K562 (cell line): ENCODE measurements at regions not wholly inside any gene's neighbourhood (a gene's known extent, or its start where the extent isn't known, plus 50 kb on each side); places are given as distances from the start of the nearest gene placed in this dataset.

Experiments
- ATAC-seq: fragments of 200-7000 bp; cut with Tn5 transposase; 3 replicates; pipeline ENCODE4 v1.9.1; 2020; ENCODE audit warnings: moderate library complexity
- BruUV-seq: library from RNA; stranded (reverse); fragments of 400-500 nt; replicated peaks from 2 replicates; lab custom pipeline; 2021; lab: Mats Ljungman, UMichigan
- CTCF ChIA-PET: fragments of 300-600 bp; formaldehyde crosslinking; extraction: SDS; loops from one replicate; lab custom pipeline; 2021; ENCODE audit warnings: low intra/inter-chr PET ratio; lab: Yijun Ruan, JAX
- POLR2A ChIA-PET: fragments of 300-600, 350-650 bp; sonication (Branson Sonifier 250); formaldehyde crosslinking; extraction: SDS; loops from one replicate; lab custom pipeline; 2021; ENCODE audit warnings: antibody characterized with exemption, inconsistent platforms; lab: Yijun Ruan, JAX
- DNase-seq, 4 experiments: peaks; one replicate each; pipeline versions ENCODE4 v3.0.0 to v3.0.0-alpha.2; 2011 to 2018; ENCODE audit warnings: low spot score in 3 of 4, mixed read lengths in 3 of 4; ENCODE audit errors: extremely low read depth in 1 of 4
- FAIRE-seq: peaks from 2 replicates; lab custom pipeline; 2011; peaks lifted over from hg19 to GRCh38; lab: Jason Lieb, UNC
- H2AFZ ChIP-seq: 2 replicates; pipeline ENCODE4 v1.6.0; 2011; ENCODE audit warnings: low read depth, low read length, control low read depth, inconsistent platforms
- H3K27ac ChIP-seq: fragments of 200-600 bp; 3 replicates; pipeline ENCODE4 v1.8.0; 2011; ENCODE audit warnings: low read depth, mild to moderate bottlenecking, control low read depth, inconsistent platforms, low read length, moderate library complexity, mixed read lengths; ENCODE audit errors: extremely low read depth
- H3K27me3 ChIP-seq, 2 experiments: fragments of 300-600 bp in 1 of 2; 2 replicates in 1 of 2; 3 replicates in 1 of 2; pipeline versions ENCODE4 v1.6.0 to v1.8.0; 2011; ENCODE audit warnings: inconsistent platforms in 2 of 2, low read length in 2 of 2, mild to moderate bottlenecking in 1 of 2, mixed read lengths in 1 of 2, moderate library complexity in 1 of 2; ENCODE audit not compliant: control insufficient read depth in 2 of 2, insufficient read depth in 2 of 2
- H3K36me3 ChIP-seq: fragments of 300-600 bp; 3 replicates; pipeline ENCODE4 v1.8.0; 2011; ENCODE audit warnings: mild to moderate bottlenecking, low read length, inconsistent platforms; ENCODE audit not compliant: control insufficient read depth, insufficient read depth
- H3K4me1 ChIP-seq, 2 experiments: fragments of 200-600 bp in 1 of 2; replicated peaks in 1 of 2; 2 replicates in 1 of 2; 3 replicates in 1 of 2; pipeline versions ENCODE4 v1.5.1 to v1.8.0; 2011; ENCODE audit warnings: inconsistent platforms in 2 of 2, low read length in 2 of 2, mild to moderate bottlenecking in 1 of 2, mixed read lengths in 1 of 2, moderate library complexity in 1 of 2; ENCODE audit not compliant: control insufficient read depth in 2 of 2, insufficient read depth in 2 of 2
- H3K4me2 ChIP-seq: 2 replicates; pipeline ENCODE4 v1.6.1; 2011; ENCODE audit warnings: low read length, control low read depth, inconsistent platforms, mixed read lengths; ENCODE audit not compliant: insufficient read depth
- H3K4me3 ChIP-seq: fragments of 200-600 bp; sonication (generic), shearing (Covaris generic); 2 replicates; pipeline ENCODE4 v1.5.1; 2016; ENCODE audit warnings: control low read depth, inconsistent platforms
- H3K79me2 ChIP-seq: fragments of 200-600 bp; 3 replicates; pipeline ENCODE4 v1.8.0; 2011; ENCODE audit warnings: low read length, inconsistent platforms; ENCODE audit not compliant: control insufficient read depth, insufficient read depth
- H3K9ac ChIP-seq, 2 experiments: 2 replicates each; pipeline versions ENCODE4 v1.6.0 to v1.6.1; 2011; ENCODE audit warnings: low read depth in 2 of 2, low read length in 2 of 2, control low read depth in 1 of 2, inconsistent platforms in 1 of 2, mild to moderate bottlenecking in 1 of 2, mixed read lengths in 1 of 2; ENCODE audit not compliant: insufficient read depth in 1 of 2
- H3K9me1 ChIP-seq: one replicate; pipeline ENCODE4 v1.6.0; 2011; ENCODE audit warnings: inconsistent platforms, mild to moderate bottlenecking, low read length, moderate library complexity; ENCODE audit not compliant: control insufficient read depth, insufficient read depth
- H3K9me3 ChIP-seq: replicated peaks from 2 replicates; pipeline ENCODE4 v1.5.1; 2011; ENCODE audit warnings: low read depth, low read length, inconsistent platforms; ENCODE audit not compliant: control insufficient read depth, insufficient read depth
- H4K20me1 ChIP-seq: replicated peaks from 2 replicates; pipeline ENCODE4 v1.6.1; 2011; ENCODE audit warnings: low read length, inconsistent platforms, mixed read lengths; ENCODE audit not compliant: control insufficient read depth, insufficient read depth
- ELK3 ChIP-seq: fragments of 450-650 bp; formaldehyde crosslinking; IDR thresholded peaks from 2 replicates; pipeline ENCODE4 v1.4.0; 2020; ENCODE audit warnings: mild to moderate bottlenecking
- ZBTB2 ChIP-seq: fragments of 450-650 bp; IDR thresholded peaks from 2 replicates; pipeline ENCODE4 v1.6.1; 2016; ENCODE audit warnings: antibody characterized with exemption
- ZNF584 ChIP-seq: fragments of 200-800 bp; sonication (Bioruptor generic); IDR thresholded peaks from 2 replicates; pipeline ENCODE4 v1.6.1; 2016; ENCODE audit warnings: low read depth, mild to moderate bottlenecking, missing genetic modification characterization, missing compliant biosample characterization
- WGBS: fragments of 100-300 bp; shearing (Covaris generic); methylation state at CpG from one replicate; pipeline ENCODE4 v1.1.6; 2016; ENCODE audit warnings: low coverage, mixed read lengths; ENCODE audit not compliant: insufficient coverage; ENCODE audit errors: missing lambda C conversion rate; 5-methylcytosine and 5-hydroxymethylcytosine counted together
- in situ Hi-C: fragments of 300-500 bp; cut with MboI; formaldehyde crosslinking; loops from 4 replicates; pipeline ENCODE4 v1.15.0; 2018; ENCODE audit warnings: inconsistent platforms, mixed read lengths
- intact Hi-C: fragments of 100-400 bp; cut with micrococcal nuclease; formaldehyde crosslinking; loops from 2 replicates; pipeline ENCODE4 v1.14.2; 2022
- TF ChIP-seq, protein P1 (sequence below): fragments of 450-650 bp; formaldehyde crosslinking; IDR thresholded peaks from 2 replicates; pipeline ENCODE4 v1.4.0; 2020; ENCODE audit warnings: mild to moderate bottlenecking, moderate library complexity

DNA sequence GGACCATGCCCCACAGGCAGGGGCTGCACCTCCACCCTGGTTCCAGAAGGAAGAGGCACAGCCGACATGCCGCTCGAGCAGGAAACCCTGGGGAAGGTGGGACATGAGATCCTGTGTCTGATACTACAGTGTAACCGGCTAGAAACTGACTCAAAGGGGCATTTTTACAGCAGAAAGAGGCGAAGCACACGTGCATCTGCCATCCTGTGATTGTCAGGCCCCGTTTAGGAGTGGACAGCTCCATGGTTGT lies 62.7 kb downstream of the SIK1 start:
- Histone ChIP-seq H3K9me1 (no peaks in the 10 kb centered on the region), H3K27me3 (peaks cover 57 to 99% of the 10 kb centered on the region in 2 experiments), H3K9ac (no peak overlapping the region), H2AFZ (no peak overlapping the region), H3K27ac (no peak overlapping the region), H3K4me1 (peaks cover 0 to 38% of the 10 kb centered on the region in 2 experiments; a peak in 3 of 5 replicates), H3K4me2 (no peak overlapping the region), H3K79me2 (no peaks in the 10 kb centered on the region), H3K36me3 (no peaks in the 10 kb centered on the region), H3K9me3 (no peaks in the 10 kb centered on the region), H4K20me1 (0 out of 2 replicates have a peak, but pooled peaks cover 18% of the 10 kb centered on the region), H3K4me3 (no peak overlapping the region)
- TF ChIP-seq ELK3 (no peak), ZNF584 (no peak), ZBTB2 (no peak)
- TF ChIP-seq, protein P1, sequence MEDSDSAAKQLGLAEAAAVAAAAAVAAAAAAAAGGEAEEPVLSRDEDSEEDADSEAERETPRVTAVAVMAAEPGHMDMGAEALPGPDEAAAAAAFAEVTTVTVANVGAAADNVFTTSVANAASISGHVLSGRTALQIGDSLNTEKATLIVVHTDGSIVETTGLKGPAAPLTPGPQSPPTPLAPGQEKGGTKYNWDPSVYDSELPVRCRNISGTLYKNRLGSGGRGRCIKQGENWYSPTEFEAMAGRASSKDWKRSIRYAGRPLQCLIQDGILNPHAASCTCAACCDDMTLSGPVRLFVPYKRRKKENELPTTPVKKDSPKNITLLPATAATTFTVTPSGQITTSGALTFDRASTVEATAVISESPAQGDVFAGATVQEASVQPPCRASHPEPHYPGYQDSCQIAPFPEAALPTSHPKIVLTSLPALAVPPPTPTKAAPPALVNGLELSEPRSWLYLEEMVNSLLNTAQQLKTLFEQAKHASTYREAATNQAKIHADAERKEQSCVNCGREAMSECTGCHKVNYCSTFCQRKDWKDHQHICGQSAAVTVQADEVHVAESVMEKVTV (CRISPR knock-in tag): no peak
- WGBS: 0% methylated on average over 7 of the region's 7 CpGs
- in situ Hi-C loops: no loop called here
- FAIRE-seq: no peak
- BruUV-seq: no TSS peak
- ChIA-PET POLR2A (interaction anchor here (0.6 kb wide), 1 partner anchor 306 kb away, joined by 4 read pairs; no protein-coding TSS in a partner anchor), CTCF (no interaction called here)
- ATAC-seq: no peak
- no peak for DNase-seq
- intact Hi-C loops: no loop called here
